ENCODE measurements at regions not wholly inside any gene's neighbourhood (a gene's known extent, or its start where the extent isn't known, plus 50 kb on each side); places are given as distances from the start of the nearest gene placed in this dataset.

GRCh38 chr6:133623065-133623464 lies 265.8 kb upstream of the TCF21 start:
- Histone ChIP-seq H3K4me2 (ENCODE audit: insufficient read depth in 1 of 2, low read depth in 2 of 2, low read length in 2 of 2) (no peak overlapping the region), H4K20me1 (replicated peaks in 1 of 2; ENCODE audit: control insufficient read depth in 1 of 2, insufficient read depth in 2 of 2, low read length in 2 of 2) (no peaks in the 10 kb centered on the region), H2AK5ac (ENCODE audit: low read depth, low read length) (no peak overlapping the region), H3K27me3 (replicated peaks in 1 of 4; ENCODE audit: control insufficient read depth in 3 of 4, extremely low read depth in 1 of 4, insufficient read depth in 3 of 4, low read length in 3 of 4) (no peaks in the 10 kb centered on the region), H4K8ac (ENCODE audit: extremely low read depth, insufficient read depth, low read length) (no peak overlapping the region), H4K91ac (replicated peaks; ENCODE audit: insufficient read length, low read length) (no peak overlapping the region), H3K4me3 (ENCODE audit: extremely low read depth in 1 of 4, insufficient read depth in 2 of 4, low read depth in 3 of 4, low read length in 4 of 4) (no peak overlapping the region), H3K18ac (ENCODE audit: extremely low read depth, low read length) (no peak overlapping the region), H2AFZ (ENCODE audit: low read length) (no peak overlapping the region), H2BK120ac (replicated peaks; ENCODE audit: low read depth, low read length) (no peak overlapping the region), H3K79me2 (ENCODE audit: control insufficient read depth in 1 of 2, insufficient read depth in 2 of 2, low read length in 2 of 2) (no peaks in the 10 kb centered on the region), H3K23ac (ENCODE audit: insufficient read length) (no peak overlapping the region), H3K23me2 (ENCODE audit: low read depth, low read length) (no peaks in the 10 kb centered on the region), H2BK12ac (ENCODE audit: low read depth, low read length) (no peak overlapping the region), H2BK5ac (ENCODE audit: low read depth, low read length) (no peak overlapping the region), H3K9ac (replicated peaks in 1 of 4; ENCODE audit: extremely low read depth in 1 of 4, low read depth in 3 of 4, low read length in 3 of 4) (no peak overlapping the region), H3K4me1 (replicated peaks in 1 of 4; ENCODE audit: control insufficient read depth in 3 of 4, insufficient read depth in 4 of 4, low read length in 3 of 4) (no peaks in the 10 kb centered on the region), H2BK20ac (ENCODE audit: low read length) (no peak overlapping the region), H3K36me3 (ENCODE audit: control insufficient read depth in 2 of 4, insufficient read depth in 4 of 4, low read length in 3 of 4) (no peaks in the 10 kb centered on the region), H3K56ac (replicated peaks; ENCODE audit: insufficient read length, low read depth, low read length) (no peak overlapping the region), H2BK15ac (ENCODE audit: low read length) (no peak overlapping the region), H3K4ac (replicated peaks; ENCODE audit: insufficient read length, low read depth, low read length) (no peak overlapping the region), H3K79me1 (ENCODE audit: low read depth, low read length) (no peaks in the 10 kb centered on the region), H3K27ac (ENCODE audit: low read depth, low read length) (no peak overlapping the region), H4K5ac (ENCODE audit: insufficient read length, low read depth, low read length) (no peak overlapping the region), H3K9me3 (ENCODE audit: insufficient read depth in 2 of 2, low read depth in 1 of 2, low read length in 1 of 2) (no peaks in the 10 kb centered on the region), H3K14ac (ENCODE audit: insufficient read length) (no peak overlapping the region)
- ChIA-PET CTCF (ENCODE audit: partially characterized antibody) (interaction anchor here (0.6 kb wide), 2 partner anchors 12 to 457 kb away, joined by 3 to 4 read pairs; no protein-coding TSS in a partner anchor), POLR2A (ENCODE audit: partially characterized antibody) (no interaction called here)
- WGBS, 2 experiments (ENCODE audit: extremely low coverage in 1 of 2, insufficient coverage in 1 of 2, insufficient read length in 1 of 2, insufficient replicate concordance in 2 of 2, low coverage in 1 of 2, low lambda C conversion rate in 2 of 2, missing lambda C conversion rate in 1 of 2) = 64% methylated on average over 1 of the region's 1 CpG; no CpG with 5 or more reads in 1 of the 2 experiments
- TF ChIP-seq CEBPB (IDR thresholded peaks at IDR 0.05; ENCODE audit: low read depth, low read length) = no peak
- TF ChIP-seq SUZ12 (IDR thresholded peaks at IDR 0.05; ENCODE audit: low read length) = no peak
- no peak for TF ChIP-seq POU5F1 (IDR thresholded peaks at IDR 0.05; ENCODE audit: low read depth, low read length)
- TF ChIP-seq KDM1A (IDR thresholded peaks at IDR 0.05; ENCODE audit: borderline replicate concordance, low read length) = no peak
- no peak for TF ChIP-seq KDM4A (IDR thresholded peaks at IDR 0.05; ENCODE audit: low read depth, low read length, severe bottlenecking)
- no peak for TF ChIP-seq SAP30 (IDR thresholded peaks at IDR 0.05; ENCODE audit: insufficient read depth, insufficient replicate concordance, low read length)
- TF ChIP-seq RAD21 (IDR thresholded peaks at IDR 0.05 in 1 of 2, conservative IDR thresholded peaks at IDR 0.05 in 1 of 2; ENCODE audit: low read depth in 2 of 2, low read length in 2 of 2) = no peak
- TF ChIP-seq JUND (IDR thresholded peaks at IDR 0.05; ENCODE audit: low read length) = no peak
- FAIRE-seq (no peak), DNase-seq (ENCODE audit: low read depth in 1 of 2, low spot score in 2 of 2) (no peak)

Measured in H1 (cell line).